ENCODE measurements at regions not wholly inside any gene's neighbourhood (a gene's known extent, or its start where the extent isn't known, plus 50 kb on each side); places are given as distances from the start of the nearest gene placed in this dataset.
"Not testable (repeated sequence)": the region's sequence is repeated elsewhere in the genome, so short reads cannot be mapped to it uniquely, and the experiment has no call there.

DNA sequence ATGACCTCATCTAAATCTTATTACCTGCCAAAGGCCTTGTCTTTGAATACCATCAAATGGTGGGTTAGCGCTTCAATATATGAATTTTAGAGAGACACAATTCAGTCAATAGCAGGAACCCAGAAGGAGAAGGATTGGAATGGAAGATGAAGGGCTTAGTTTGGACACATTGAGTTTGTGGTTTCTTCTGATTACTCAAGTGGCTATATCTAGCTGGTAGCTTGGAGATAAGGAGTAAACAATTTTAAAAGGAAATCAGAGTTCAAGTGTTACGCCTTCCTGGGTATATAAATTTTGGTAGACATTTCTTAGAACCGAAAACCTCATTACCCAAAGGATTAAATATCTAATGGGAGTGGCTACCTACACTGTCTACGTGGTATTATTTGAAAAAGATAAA, 80.2 kb downstream of the RGS2 start:
- intact Hi-C loops (cut with DNase I), result no loop called here
- Histone ChIP-seq H3K27me3 (no peaks in the 10 kb centered on the region), H3K9me3 (no peaks in the 10 kb centered on the region), H3K4me3 (no peak overlapping the region), H3K27ac (no peak overlapping the region), H3K36me3 (no peaks in the 10 kb centered on the region), H3K4me1 (no peaks in the 10 kb centered on the region)
- DNase-seq (no peak), FAIRE-seq (no peak), ATAC-seq (no peak)
- TF ChIP-seq CTCF (IDR thresholded peaks at IDR 0.05), result no peak
- 93 to 95% methylated on average over 4 of the region's 4 CpGs for WGBS, 2 donors

- no peak overlapping the region for H3K27ac ChIP-seq
- no peaks in the 10 kb centered on the region for H3K9me3 ChIP-seq
- no peak for ATAC-seq
- no peak overlapping the region for H3K4me3 ChIP-seq
- intact Hi-C loops (cut with DNase I), result loop anchor here in 1 of 3 donors (10.0 kb wide), 1 partner anchor 195 kb away; no protein-coding TSS in a partner anchor
- no peaks in the 10 kb centered on the region for H3K27me3 ChIP-seq
- DNase-seq, result no peak
- H3K4me1 ChIP-seq, result no peaks in the 10 kb centered on the region
- TF ChIP-seq CTCF (IDR thresholded peaks at IDR 0.05), result no peak
- H3K36me3 ChIP-seq, result no peaks in the 10 kb centered on the region
- FAIRE-seq, result no peak
- WGBS, 2 donors, result 91% methylated on average over 3 of the region's 3 CpGs
These were observed 81.3 kb downstream of the RGS2 start for GRCh38 chr1:192890134-192890533.

GRCh38 chr1:192892934-192893333, 84.1 kb downstream of the RGS2 start:
- FAIRE-seq, result no peak
- Histone ChIP-seq H3K27ac (no peak overlapping the region), H3K4me1 (no peaks in the 10 kb centered on the region), H3K27me3 (no peaks in the 10 kb centered on the region), H3K9me3 (no peaks in the 10 kb centered on the region), H3K36me3 (no peaks in the 10 kb centered on the region), H3K4me3 (no peak overlapping the region)
- WGBS, 2 donors, result 0 to 89% methylated on average over 1 of the region's 1 CpG
- ATAC-seq, result no peak
- no peak for DNase-seq
- no peak for TF ChIP-seq CTCF (IDR thresholded peaks at IDR 0.05)
- intact Hi-C loops (cut with DNase I), result loop anchor here in 1 of 3 donors (10.0 kb wide), 1 partner anchor 198 kb away; no protein-coding TSS in a partner anchor

DNA sequence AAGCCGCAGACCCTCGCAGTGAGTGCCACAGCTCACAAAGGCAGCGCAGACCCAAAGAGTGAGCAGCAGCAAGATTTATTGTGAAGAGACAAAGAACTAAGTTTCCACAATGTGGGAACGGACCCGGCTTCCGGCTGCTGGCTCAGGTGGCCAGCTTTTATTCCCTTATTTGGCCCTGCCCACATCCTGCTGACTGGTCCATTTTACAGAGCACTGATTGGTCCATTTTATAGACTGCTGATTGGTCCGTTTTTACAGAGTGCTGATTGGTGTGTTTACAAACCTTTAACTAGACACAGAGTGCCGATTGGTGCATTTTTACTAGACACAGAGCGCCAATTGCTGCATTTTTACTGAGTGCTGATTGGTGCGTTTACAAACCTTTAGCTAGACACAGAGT, 86.6 kb downstream of the RGS2 start:
- not testable (repeated sequence) for H3K9me3 ChIP-seq, FAIRE-seq, DNase-seq, ATAC-seq, H3K27me3 ChIP-seq, H3K4me3 ChIP-seq, H3K27ac ChIP-seq, H3K36me3 ChIP-seq, H3K4me1 ChIP-seq
- WGBS, 2 donors, result 84 to 90% methylated on average over 10 of the region's 10 CpGs
- intact Hi-C loops (cut with DNase I), result loop anchor here in 1 of 3 donors (10.0 kb wide), 1 partner anchor 201 kb away; no protein-coding TSS in a partner anchor

GRCh38 chr1:192896376-192896775, 87.5 kb downstream of the RGS2 start:
- H3K27ac ChIP-seq, result no peak overlapping the region
- no peaks in the 10 kb centered on the region for H3K9me3 ChIP-seq
- DNase-seq (no peak), ATAC-seq (no peak), FAIRE-seq (peak; percentile 53)
- TF ChIP-seq CTCF (IDR thresholded peaks at IDR 0.05), result no peak
- no peaks in the 10 kb centered on the region for H3K27me3 ChIP-seq
- H3K4me3 ChIP-seq, result no peak overlapping the region
- H3K36me3 ChIP-seq, result no peaks in the 10 kb centered on the region
- no peaks in the 10 kb centered on the region for H3K4me1 ChIP-seq
- intact Hi-C loops (cut with DNase I), result loop anchor here in 1 of 3 donors (10.0 kb wide), 1 partner anchor 202 kb away; no protein-coding TSS in a partner anchor

Measured in pancreas (tissue), 10 donors.